GM18861 (cell line): ENCODE measurements at regions not wholly inside any gene's neighbourhood (a gene's known extent, or its start where the extent isn't known, plus 50 kb on each side); places are given as distances from the start of the nearest gene placed in this dataset.
"Not testable (repeated sequence)": the region's sequence is repeated elsewhere in the genome, so short reads cannot be mapped to it uniquely, and the experiment has no call there.

Source experiments
- ATAC-seq: cut with Tn5 transposase; IDR thresholded peaks from one replicate; pipeline ENCODE4 v1.9.1; 2021; ENCODE audit not compliant: unreplicated experiment

DNA sequence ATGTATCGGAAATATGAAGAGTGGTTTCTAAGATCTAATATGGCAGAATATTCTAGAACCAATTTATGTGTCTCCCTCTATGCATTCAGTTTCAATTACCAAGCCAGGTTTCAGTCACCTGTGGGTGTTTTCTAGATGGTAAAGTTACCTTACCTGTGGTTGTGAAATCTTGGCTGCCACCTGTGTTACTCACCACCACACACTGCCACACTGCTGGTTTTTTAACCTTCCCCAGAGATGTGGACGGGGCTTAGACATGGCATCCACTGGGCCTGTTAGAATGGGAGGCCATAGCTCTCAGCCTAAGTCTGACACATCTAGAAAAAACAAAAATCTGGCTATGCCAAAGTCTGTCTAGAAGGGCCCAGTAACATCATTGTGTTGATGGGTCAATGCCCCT, 896.5 kb upstream of the PABPC4L start:
- ATAC-seq = no peak

- ATAC-seq = no peak
These were observed 871.8 kb upstream of the PABPC4L start for GRCh38 chr4:135073389-135073788.

- ATAC-seq = no peak
These were observed 871.0 kb upstream of the PABPC4L start for GRCh38 chr4:135072553-135072952.

- no peak for ATAC-seq
These were observed 863.8 kb upstream of the PABPC4L start for GRCh38 chr4:135065366-135065765.

- no peak for ATAC-seq
These were observed 848.6 kb upstream of the PABPC4L start for GRCh38 chr4:135050086-135050717.

DNA sequence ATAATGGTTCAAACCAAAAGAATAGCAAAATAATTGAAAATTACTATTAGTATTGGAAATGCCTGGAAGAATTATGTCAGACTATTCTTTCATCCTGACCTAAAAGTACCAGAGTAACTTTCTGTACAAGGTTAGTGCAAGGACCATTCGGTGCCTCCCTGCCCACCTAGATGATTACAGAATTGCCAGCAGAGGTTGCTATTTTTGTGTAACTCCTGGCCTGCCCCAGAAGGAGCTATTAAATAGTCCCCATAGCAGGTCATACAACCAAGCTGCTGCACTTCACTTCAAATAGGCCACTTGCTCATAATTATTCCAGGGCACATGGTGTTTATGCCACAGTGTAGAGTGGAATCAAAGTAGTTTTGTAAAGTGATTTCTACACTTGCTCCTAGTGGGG, 831.1 kb upstream of the PABPC4L start:
- ATAC-seq = no peak

DNA sequence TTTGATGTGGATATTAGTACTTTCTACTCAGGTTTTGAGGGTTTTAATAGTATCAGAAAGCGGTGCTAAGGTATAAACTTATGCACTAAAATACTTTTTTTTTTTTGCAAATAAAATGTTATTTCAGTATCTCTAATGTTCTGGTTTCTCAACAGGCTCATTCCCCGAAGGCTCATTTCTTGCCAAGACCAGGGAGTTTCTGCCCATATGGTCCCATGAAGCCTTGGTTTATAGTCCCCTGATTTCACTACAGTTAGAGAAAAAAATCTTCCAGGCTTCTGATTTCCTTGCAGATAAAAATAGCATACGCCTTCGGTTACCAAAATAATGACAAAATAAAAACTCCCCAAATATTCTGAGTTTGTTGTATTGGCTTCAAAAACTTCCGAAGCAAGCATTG, 814.2 kb upstream of the PABPC4L start:
- ATAC-seq = no peak

DNA sequence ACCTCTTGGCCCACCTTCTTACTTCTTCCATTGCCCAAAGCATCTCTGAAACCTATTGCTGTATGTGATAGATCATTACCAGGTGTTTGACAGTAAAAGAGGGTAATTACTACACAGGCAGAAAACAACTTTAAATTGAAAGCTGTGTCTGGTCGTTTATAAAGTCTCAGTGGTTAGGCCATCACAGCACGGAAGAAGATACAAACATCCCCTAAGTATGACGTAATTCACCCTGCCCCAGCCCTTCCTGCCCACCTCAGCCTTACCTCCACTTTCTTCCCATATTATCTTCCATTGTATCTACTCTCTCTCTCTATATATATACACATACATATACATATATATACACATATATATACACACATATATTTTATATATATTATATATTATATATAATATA, 805.8 kb upstream of the PABPC4L start:
- ATAC-seq = no peak

DNA sequence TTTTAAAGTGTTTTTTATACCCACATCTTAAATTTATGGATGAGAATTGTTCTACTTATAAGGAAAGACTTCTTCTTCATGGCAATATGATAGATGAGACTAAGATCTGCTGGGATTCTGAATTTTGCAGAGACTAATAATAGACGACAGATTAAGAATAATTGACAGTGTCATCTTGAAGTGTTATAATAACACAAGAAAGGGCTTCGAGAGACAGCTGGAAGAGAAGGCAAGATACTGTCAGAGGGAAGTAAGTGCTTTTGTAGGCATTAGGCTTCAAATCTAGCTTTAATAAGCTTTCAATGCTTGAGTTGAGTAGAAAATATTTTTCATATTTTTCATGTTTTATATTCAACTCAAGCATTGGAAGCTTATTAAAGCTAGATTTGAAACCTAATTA, 797.6 kb upstream of the PABPC4L start:
- ATAC-seq = no peak

GRCh38 chr4:134961963-134962362, 760.4 kb upstream of the PABPC4L start:
- no peak for ATAC-seq

GRCh38 chr4:134958862-134959261, 757.3 kb upstream of the PABPC4L start:
- ATAC-seq = no peak

GRCh38 chr4:134955059-134955458, 753.5 kb upstream of the PABPC4L start:
- no peak for ATAC-seq

DNA sequence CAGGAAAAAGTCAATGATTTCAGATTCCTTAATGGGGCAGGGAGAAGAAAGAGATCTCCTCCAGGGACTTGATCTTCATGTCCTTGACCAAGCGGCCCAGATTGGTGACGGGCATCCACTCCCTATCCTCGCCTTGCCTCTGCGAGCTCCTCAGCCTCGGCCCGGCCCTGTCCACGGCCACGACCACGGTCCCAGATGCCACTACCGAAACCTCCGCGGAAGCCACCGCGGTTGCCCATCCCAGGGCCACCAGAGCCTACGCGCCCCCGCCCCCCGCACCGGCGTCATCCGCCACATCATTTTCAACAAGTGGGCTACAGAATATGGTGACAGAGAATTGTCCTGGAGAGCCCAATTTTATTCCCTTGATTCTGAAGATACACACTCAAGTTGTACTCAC, 751.2 kb upstream of the PABPC4L start:
- ATAC-seq = no peak

DNA sequence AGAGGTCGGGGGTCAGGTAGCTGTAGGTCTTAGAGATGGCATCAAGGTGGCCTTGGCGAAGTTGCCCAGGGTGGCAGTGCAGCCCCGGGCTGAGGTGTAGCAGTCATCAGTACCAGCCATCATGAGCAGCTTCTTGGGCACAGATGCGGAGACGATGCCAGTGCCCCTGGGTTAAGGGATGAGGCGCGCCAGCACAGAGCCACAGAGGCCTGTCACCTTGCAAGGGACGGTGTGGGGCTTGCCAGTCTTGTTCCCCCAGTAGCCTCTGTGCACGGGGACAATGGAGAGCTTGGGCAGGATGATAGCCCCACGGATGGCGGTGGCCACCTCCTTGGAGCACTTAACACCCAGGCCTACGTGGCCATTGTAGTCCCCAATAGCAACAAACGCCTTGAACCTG, 750.7 kb upstream of the PABPC4L start:
- ATAC-seq = no peak

- no peak for ATAC-seq
These were observed 746.6 kb upstream of the PABPC4L start for GRCh38 chr4:134948110-134948642.

DNA sequence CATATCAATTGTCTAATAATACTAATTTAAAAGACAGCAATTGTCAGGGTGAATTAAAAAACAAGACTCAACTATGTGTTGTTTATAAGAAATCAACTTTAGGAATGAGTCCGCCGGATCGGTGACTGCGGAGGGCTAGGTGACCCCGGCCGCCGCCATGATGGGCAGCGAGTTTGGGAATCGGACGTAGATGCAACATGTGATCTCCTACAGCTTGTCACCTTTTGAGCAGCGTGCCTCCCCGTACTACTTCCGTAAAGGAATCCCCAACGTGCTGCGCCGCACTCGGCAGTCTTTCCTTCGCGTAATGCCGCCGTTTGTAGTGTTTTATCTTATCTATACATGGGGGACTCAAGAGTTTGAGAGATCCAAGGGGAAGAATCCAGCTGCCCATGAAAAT, 742.5 kb upstream of the PABPC4L start:
- ATAC-seq = no peak

- ATAC-seq = no peak
These were observed 734.4 kb upstream of the PABPC4L start for GRCh38 chr4:134936014-134936413.

DNA sequence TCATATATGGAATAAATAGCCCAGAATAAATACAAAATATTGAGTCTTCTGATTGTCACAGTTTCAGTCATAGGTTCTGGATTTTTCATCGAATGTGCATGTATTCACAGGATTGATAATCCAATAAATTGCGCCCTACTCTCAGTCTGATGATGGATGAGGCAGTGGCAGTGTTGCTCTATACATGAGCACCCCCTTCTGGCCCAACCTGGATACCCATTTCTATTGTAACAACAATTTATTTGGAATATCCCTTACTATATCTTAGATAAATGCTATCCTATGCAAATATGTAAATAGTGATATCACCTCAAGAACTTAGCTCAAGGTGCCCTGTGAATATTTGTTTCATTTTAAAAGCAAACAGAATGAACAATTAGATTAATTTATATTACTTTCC, 733.7 kb upstream of the PABPC4L start:
- no peak for ATAC-seq

DNA sequence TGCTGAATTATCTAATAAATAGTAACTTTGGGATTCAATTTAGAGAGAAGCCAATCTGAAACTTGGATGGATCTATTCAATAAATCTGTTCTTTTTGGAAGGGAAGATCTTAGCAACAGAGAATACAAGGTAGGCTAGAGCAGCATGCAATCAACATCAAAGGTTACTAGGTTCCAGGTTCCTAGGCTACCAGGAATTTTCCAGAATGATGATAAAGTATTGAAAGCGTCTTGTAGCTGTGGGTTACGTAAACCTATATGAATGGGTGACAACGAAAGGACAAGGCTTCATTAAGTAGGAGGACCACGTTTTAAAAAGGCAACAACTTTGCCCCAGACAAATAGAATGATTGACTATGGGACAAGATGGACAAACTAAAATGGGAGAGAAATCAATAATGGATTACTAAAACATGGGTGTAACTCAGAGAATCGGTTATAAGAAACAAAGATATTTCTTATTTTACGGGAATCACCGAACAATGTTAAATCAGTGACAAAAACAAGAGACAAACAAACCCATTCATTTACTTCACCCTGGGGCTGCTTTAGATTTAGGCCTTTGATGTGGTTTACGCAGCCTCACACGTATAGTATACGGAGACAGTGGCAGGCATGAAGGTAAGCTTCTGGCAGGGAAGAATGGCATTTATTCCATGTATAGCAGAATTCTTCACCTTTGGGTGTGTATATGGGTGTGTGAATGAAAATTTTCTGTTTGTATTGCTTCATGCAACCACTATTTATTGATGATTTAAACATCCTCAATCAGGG, 732.6 kb upstream of the PABPC4L start:
- no peak for ATAC-seq

GRCh38 chr4:134915355-134915754, 713.8 kb upstream of the PABPC4L start:
- ATAC-seq = no peak

GRCh38 chr4:134914250-134914649, 712.7 kb upstream of the PABPC4L start:
- ATAC-seq = not testable (repeated sequence)

GRCh38 chr4:134911941-134912340, 710.4 kb upstream of the PABPC4L start:
- ATAC-seq = no peak
